CD4-positive, alpha-beta memory T cell (primary cell): ENCODE measurements at regions not wholly inside any gene's neighbourhood (a gene's known extent, or its start where the extent isn't known, plus 50 kb on each side); places are given as distances from the start of the nearest gene placed in this dataset.

Experiments
- CTCF ChIA-PET: fragments of 350-600 bp; sonication (Branson Sonifier 250); formaldehyde crosslinking; loops from one replicate; lab custom pipeline; 2021; ENCODE audit warnings: inconsistent platforms; ENCODE audit not compliant: partially characterized antibody; lab: Charles Lee
- POLR2A ChIA-PET: fragments of 350-600 bp; sonication (Branson Sonifier 250); formaldehyde crosslinking; loops from one replicate; lab custom pipeline; 2021; ENCODE audit not compliant: partially characterized antibody; lab: Charles Lee
- DNase-seq, 5 donors: peaks; one replicate each; pipeline versions ENCODE4 v3.0.0 to v3.0.0-alpha.2; 2020 to 2022; ENCODE audit warnings: mixed read lengths in 1 of 5
- H3K27ac ChIP-seq: one replicate; pipeline ENCODE4 v1.7.0; 2013; ENCODE audit warnings: low read depth, low read length
- H3K27me3 ChIP-seq: 2 replicates; pipeline ENCODE4 v1.7.0; 2013; ENCODE audit warnings: mild to moderate bottlenecking, low read length, moderate library complexity; ENCODE audit not compliant: insufficient read depth
- H3K36me3 ChIP-seq: 2 replicates; pipeline ENCODE4 v1.7.0; 2013; ENCODE audit warnings: mild to moderate bottlenecking, low read length, moderate library complexity; ENCODE audit not compliant: insufficient read depth
- H3K4me1 ChIP-seq: 2 replicates; pipeline ENCODE4 v1.7.0; 2013; ENCODE audit warnings: mild to moderate bottlenecking, low read length, moderate library complexity; ENCODE audit not compliant: insufficient read depth
- H3K4me3 ChIP-seq, 2 donors: one replicate each; pipeline ENCODE4 v1.7.0; 2013; ENCODE audit warnings: low read length in 2 of 2, mild to moderate bottlenecking in 1 of 2
- H3K9me3 ChIP-seq, 2 donors: one replicate each; pipeline ENCODE4 v1.7.0; 2013; ENCODE audit warnings: low read length in 2 of 2, control low read depth in 1 of 2; ENCODE audit not compliant: control insufficient read depth in 1 of 2
- H3K27ac Mint-ChIP-seq, 7 donors: one replicate each; pipeline ENCODE4 v1.8.0; 2020 to 2021; ENCODE audit warnings: mixed read lengths in 7 of 7, mild to moderate bottlenecking in 6 of 7, inconsistent platforms in 3 of 7, moderate library complexity in 3 of 7
- H3K27me3 Mint-ChIP-seq, 2 donors: one replicate each; pipeline ENCODE4 v1.8.0; 2020 to 2021; ENCODE audit warnings: mixed read lengths in 2 of 2
- H3K36me3 Mint-ChIP-seq, 2 donors: one replicate each; pipeline ENCODE4 v1.8.0; 2020 to 2021; ENCODE audit warnings: mixed read lengths in 2 of 2, inconsistent platforms in 1 of 2, mild to moderate bottlenecking in 1 of 2
- H3K4me1 Mint-ChIP-seq, 4 donors: one replicate each; pipeline ENCODE4 v1.8.0; 2020 to 2021; ENCODE audit warnings: mixed read lengths in 4 of 4, mild to moderate bottlenecking in 1 of 4
- H3K4me3 Mint-ChIP-seq, 8 donors: one replicate each; pipeline ENCODE4 v1.8.0; 2020 to 2021; ENCODE audit warnings: mixed read lengths in 8 of 8, mild to moderate bottlenecking in 7 of 8, moderate library complexity in 6 of 8, inconsistent platforms in 3 of 8
- H3K9me3 Mint-ChIP-seq, 8 donors: one replicate each; pipeline ENCODE4 v1.8.0; 2020 to 2021; ENCODE audit warnings: mixed read lengths in 8 of 8, mild to moderate bottlenecking in 5 of 8, inconsistent platforms in 3 of 8, moderate library complexity in 1 of 8
- intact Hi-C: fragments of 100-400 bp; cut with micrococcal nuclease; formaldehyde crosslinking; loops from one replicate; pipeline ENCODE4 v1.15.1; 2023

GRCh38 chr3:87354398-87354797, 78.0 kb upstream of the POU1F1 start:
- Histone ChIP-seq H3K4me1 (no peaks in the 10 kb centered on the region), H3K27me3 (no peaks in the 10 kb centered on the region), H3K36me3 (no peaks in the 10 kb centered on the region), H3K4me3 (no peak overlapping the region), H3K9me3 (no peaks in the 10 kb centered on the region), H3K27ac (no peak overlapping the region)
- intact Hi-C loops = no loop called here
- Mint-ChIP-seq H3K27ac (no peak overlapping the region), H3K4me1 (no peaks in the 10 kb centered on the region), H3K9me3 (no peaks in the 10 kb centered on the region), H3K4me3 (no peak overlapping the region), H3K27me3 (peaks cover 1 to 2% of the 10 kb centered on the region in 2 donors), H3K36me3 (no peaks in the 10 kb centered on the region)
- CTCF ChIA-PET = interaction anchor here (2.0 kb wide), 1 partner anchor 9 kb away, joined by 4 read pairs; no protein-coding TSS in a partner anchor
- POLR2A ChIA-PET = no interaction called here
- no peak for DNase-seq

DNA sequence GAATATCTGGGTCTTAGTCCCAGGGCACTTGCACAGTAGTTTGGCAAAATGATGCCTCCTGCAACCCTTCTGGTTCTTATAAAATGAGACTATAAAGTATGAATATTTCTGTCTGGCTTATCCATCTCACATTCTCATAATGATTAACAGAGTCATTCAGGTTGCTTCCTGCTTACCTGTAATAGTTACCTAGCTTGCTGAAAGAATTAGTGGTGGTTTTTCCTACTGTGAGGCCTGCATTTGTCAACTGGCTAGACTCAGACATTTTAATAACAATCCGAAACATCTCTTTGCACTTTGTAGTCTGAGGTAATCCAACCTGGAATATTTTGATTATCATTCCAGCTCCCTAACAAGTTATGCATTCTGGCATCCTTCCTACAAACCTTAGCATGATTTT, 75.6 kb upstream of the POU1F1 start:
- Histone ChIP-seq H3K27ac (no peak overlapping the region), H3K36me3 (no peaks in the 10 kb centered on the region), H3K4me3 (no peak overlapping the region), H3K27me3 (no peaks in the 10 kb centered on the region), H3K9me3 (no peaks in the 10 kb centered on the region), H3K4me1 (no peaks in the 10 kb centered on the region)
- ChIA-PET POLR2A (no interaction called here), CTCF (interaction anchor here (0.8 to 2.8 kb wide), 10 partner anchors 9 to 829 kb away, joined by 3 to 47 read pairs (median 10); no protein-coding TSS in a partner anchor)
- no peak overlapping the region for H3K4me3 Mint-ChIP-seq
- H3K36me3 Mint-ChIP-seq = no peaks in the 10 kb centered on the region
- no peak for DNase-seq
- H3K27me3 Mint-ChIP-seq = peaks cover 2 to 3% of the 10 kb centered on the region in 2 donors
- H3K4me1 Mint-ChIP-seq = no peaks in the 10 kb centered on the region
- intact Hi-C loops = no loop called here
- no peak overlapping the region for H3K27ac Mint-ChIP-seq
- H3K9me3 Mint-ChIP-seq = no peaks in the 10 kb centered on the region

GRCh38 chr3:87350367-87351199, 74.2 kb upstream of the POU1F1 start:
- no peaks in the 10 kb centered on the region for H3K9me3 Mint-ChIP-seq
- peak in 4 of 5 donors; percentile 46 to 54 (median 52) for DNase-seq

GRCh38 chr3:87349833-87350232, 73.4 kb upstream of the POU1F1 start:
- Histone ChIP-seq H3K9me3 (no peaks in the 10 kb centered on the region), H3K36me3 (no peaks in the 10 kb centered on the region)
- CTCF ChIA-PET = interaction anchor here (1.5 to 2.8 kb wide), 8 partner anchors 13 to 765 kb away, joined by 5 to 47 read pairs (median 7); no protein-coding TSS in a partner anchor

More at GRCh38 chr3:87350367-87351199, 74.2 kb upstream of the POU1F1 start:
- Mint-ChIP-seq H3K27ac (no peak overlapping the region), H3K4me3 (no peak overlapping the region), H3K36me3 (no peaks in the 10 kb centered on the region), H3K4me1 (no peaks in the 10 kb centered on the region), H3K27me3 (peaks cover 2 to 3% of the 10 kb centered on the region in 2 donors)
- intact Hi-C loops = loop anchor here (1.0 kb wide), 3 partner anchors 655 to 830 kb away; no protein-coding TSS in a partner anchor
- H3K36me3 ChIP-seq = no peaks in the 10 kb centered on the region
- CTCF ChIA-PET = interaction anchor here (0.6 to 2.8 kb wide), 39 partner anchors 9 to 877 kb away, joined by 3 to 47 read pairs (median 4); partner anchors contain the start of genes C3orf38 and CHMP2B
- no peak overlapping the region for H3K4me3 ChIP-seq
- no peak overlapping the region for H3K27ac ChIP-seq
- H3K9me3 ChIP-seq = no peaks in the 10 kb centered on the region
- no peaks in the 10 kb centered on the region for H3K4me1 ChIP-seq
- H3K27me3 ChIP-seq = no peaks in the 10 kb centered on the region
- POLR2A ChIA-PET = no interaction called here

DNA sequence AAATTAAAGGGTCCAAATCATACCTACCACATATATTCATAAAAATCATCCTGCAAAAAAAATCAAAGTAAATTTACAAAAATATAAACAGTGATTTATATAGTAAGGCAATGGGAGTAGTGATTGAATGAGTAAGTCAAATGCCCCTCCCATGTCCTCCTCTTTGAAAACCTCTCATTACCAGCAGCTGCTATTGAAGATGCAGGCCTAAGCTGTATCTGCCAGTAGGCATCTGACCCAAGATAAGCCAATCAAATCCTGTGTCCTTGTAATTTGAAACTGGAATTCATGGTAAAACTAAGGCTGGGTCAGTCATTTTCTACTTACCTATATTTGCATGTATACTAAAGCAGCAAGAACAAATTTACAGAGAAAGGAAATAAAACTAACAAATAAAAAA, 60.4 kb upstream of the POU1F1 start:
- intact Hi-C loops = no loop called here
- Mint-ChIP-seq H3K4me1 (peaks cover 3 to 17% (median 11%) of the 10 kb centered on the region in 4 donors), H3K27ac (no peak overlapping the region), H3K4me3 (no peak overlapping the region), H3K9me3 (peaks cover 0 to 4% (median 0%) of the 10 kb centered on the region in 8 donors), H3K27me3 (no peaks in the 10 kb centered on the region), H3K36me3 (no peaks in the 10 kb centered on the region)
- no peaks in the 10 kb centered on the region for H3K9me3 ChIP-seq
- DNase-seq = no peak
- no peaks in the 10 kb centered on the region for H3K36me3 ChIP-seq
- no peak overlapping the region for H3K4me3 ChIP-seq
- no peaks in the 10 kb centered on the region for H3K4me1 ChIP-seq
- ChIA-PET CTCF (interaction anchor here (1.3 kb wide), 1 partner anchor 14 kb away, joined by 7 read pairs; no protein-coding TSS in a partner anchor), POLR2A (no interaction called here)
- no peak overlapping the region for H3K27ac ChIP-seq
- no peaks in the 10 kb centered on the region for H3K27me3 ChIP-seq

More at GRCh38 chr3:87349833-87350232, 73.4 kb upstream of the POU1F1 start:
- Histone ChIP-seq H3K27ac (no peak overlapping the region), H3K27me3 (no peaks in the 10 kb centered on the region), H3K4me3 (no peak overlapping the region), H3K4me1 (no peaks in the 10 kb centered on the region)
- Mint-ChIP-seq H3K27me3 (peaks cover 2 to 3% of the 10 kb centered on the region in 2 donors), H3K9me3 (no peaks in the 10 kb centered on the region), H3K4me3 (no peak overlapping the region), H3K27ac (no peak overlapping the region), H3K36me3 (no peaks in the 10 kb centered on the region), H3K4me1 (no peaks in the 10 kb centered on the region)
- POLR2A ChIA-PET = no interaction called here
- intact Hi-C loops = loop anchor here (1.0 kb wide), 3 partner anchors 655 to 830 kb away; no protein-coding TSS in a partner anchor
- no peak for DNase-seq

DNA sequence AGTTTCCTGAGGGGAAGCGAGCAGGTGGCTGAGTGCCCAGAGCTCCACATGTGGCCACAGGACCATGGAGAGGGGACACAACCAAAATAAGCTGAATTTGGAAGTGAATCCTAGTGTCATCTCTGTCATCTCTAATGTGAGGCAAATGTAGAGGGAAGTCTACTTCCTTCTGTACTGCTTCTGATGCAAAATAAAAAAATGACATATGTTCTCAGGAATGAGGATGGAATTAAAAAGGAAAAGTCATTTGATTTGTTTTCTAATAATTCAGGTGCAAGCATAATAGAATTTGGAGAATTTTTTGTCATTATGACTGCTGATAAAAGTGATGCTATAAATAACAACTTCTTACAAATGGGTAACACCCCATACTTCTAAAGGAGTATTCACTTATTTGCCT, 59.5 kb upstream of the POU1F1 start:
- Histone ChIP-seq H3K27ac (no peak overlapping the region), H3K27me3 (no peaks in the 10 kb centered on the region), H3K9me3 (no peaks in the 10 kb centered on the region), H3K4me3 (no peak overlapping the region), H3K36me3 (no peaks in the 10 kb centered on the region), H3K4me1 (no peaks in the 10 kb centered on the region)
- H3K9me3 Mint-ChIP-seq = peaks cover 0 to 3% (median 0%) of the 10 kb centered on the region in 8 donors
- intact Hi-C loops = no loop called here
- H3K27me3 Mint-ChIP-seq = no peaks in the 10 kb centered on the region
- H3K4me1 Mint-ChIP-seq = peaks cover 3 to 17% (median 11%) of the 10 kb centered on the region in 4 donors
- no peak for DNase-seq
- no peak overlapping the region for H3K27ac Mint-ChIP-seq
- ChIA-PET POLR2A (no interaction called here), CTCF (interaction anchor here (0.8 to 1.1 kb wide), 2 partner anchors 10 to 15 kb away, joined by 3 read pairs; no protein-coding TSS in a partner anchor)
- no peaks in the 10 kb centered on the region for H3K36me3 Mint-ChIP-seq
- H3K4me3 Mint-ChIP-seq = no peak overlapping the region

GRCh38 chr3:87333393-87333892, 57.1 kb upstream of the POU1F1 start:
- Mint-ChIP-seq H3K36me3 (no peaks in the 10 kb centered on the region), H3K9me3 (no peaks in the 10 kb centered on the region), H3K4me1 (peaks cover 3 to 17% (median 11%) of the 10 kb centered on the region in 4 donors), H3K27me3 (no peaks in the 10 kb centered on the region), H3K4me3 (no peak overlapping the region), H3K27ac (peak overlapping the region in 1 of 7 donors; percentile 31)
- Histone ChIP-seq H3K27ac (no peak overlapping the region), H3K36me3 (no peaks in the 10 kb centered on the region), H3K9me3 (no peaks in the 10 kb centered on the region), H3K4me1 (no peaks in the 10 kb centered on the region), H3K27me3 (no peaks in the 10 kb centered on the region), H3K4me3 (no peak overlapping the region)
- CTCF ChIA-PET = interaction anchor here (1.3 kb wide), 1 partner anchor 18 kb away, joined by 6 read pairs; no protein-coding TSS in a partner anchor
- POLR2A ChIA-PET = no interaction called here
- intact Hi-C loops = no loop called here
- DNase-seq = peak in 3 of 5 donors; percentile 4 to 55 (median 14)
